GM13976 (cell line): ENCODE measurements at regions not wholly inside any gene's neighbourhood (a gene's known extent, or its start where the extent isn't known, plus 50 kb on each side); places are given as distances from the start of the nearest gene placed in this dataset.

ENCODE experiments used
- DNase-seq: peaks from one replicate; pipeline ENCODE4 v3.0.0; 2012; ENCODE audit warnings: low spot score
- CTCF ChIP-seq: IDR thresholded peaks from 2 replicates; pipeline ENCODE4 v1.5.1; 2012; ENCODE audit warnings: borderline replicate concordance, mild to moderate bottlenecking; ENCODE audit not compliant: insufficient read depth; ENCODE audit errors: extremely low read depth, missing control alignments, control extremely low read depth
- in situ Hi-C: fragments of 300-500 bp; cut with MboI; formaldehyde crosslinking; loops from one replicate; pipeline ENCODE4 v1.12.0; 2022; ENCODE audit warnings: low sequenced_read_pairs, mixed read lengths, inconsistent platforms; ENCODE audit not compliant: unreplicated experiment

GRCh38 chr14:89684139-89684538 is 267.1 kb upstream of the FOXN3 start:
- in situ Hi-C loops: no loop called here
- no peak for TF ChIP-seq CTCF
- no peak for DNase-seq

DNA sequence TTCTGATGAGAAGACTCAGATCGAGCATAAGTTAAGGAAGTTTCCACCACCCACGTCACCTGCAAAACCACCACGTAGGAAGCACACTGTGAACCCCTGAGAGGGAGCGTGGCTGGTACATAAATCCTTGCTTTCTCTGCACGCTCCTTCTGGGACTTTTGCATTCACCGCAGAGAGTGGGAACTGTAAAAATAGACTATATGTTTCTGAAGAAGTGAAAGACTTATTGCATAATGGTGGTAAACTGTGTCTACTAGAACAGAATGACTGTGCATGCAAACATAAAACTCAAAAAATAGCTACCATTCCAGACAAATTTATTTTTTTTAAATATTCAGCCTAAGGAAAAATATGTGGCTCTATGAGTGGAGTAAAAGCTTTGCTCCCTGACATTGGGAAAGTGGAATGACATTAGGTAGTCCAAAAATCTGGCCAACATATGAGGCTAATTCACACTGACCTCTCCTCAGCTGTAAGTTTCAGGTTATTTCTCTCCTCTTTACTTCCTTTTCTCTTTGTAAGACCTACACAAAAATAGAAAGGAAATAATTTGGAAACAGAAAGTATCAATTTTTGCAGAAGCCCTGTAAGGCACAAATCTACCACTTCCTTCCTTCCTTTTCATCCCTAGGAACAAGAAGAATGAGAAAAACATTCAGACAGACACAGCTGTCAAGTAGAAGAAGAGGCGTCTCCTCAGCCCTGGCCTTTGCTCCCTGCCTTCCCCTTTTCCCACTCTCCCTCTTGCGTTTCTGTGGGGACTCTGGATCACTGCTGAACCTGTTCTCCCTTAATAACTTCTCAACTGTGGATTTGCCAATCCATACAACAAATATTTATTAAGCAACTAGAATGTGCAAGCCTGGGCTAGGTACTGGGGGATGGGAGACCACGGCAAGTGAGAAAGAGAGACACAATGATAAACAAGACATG is 264.3 kb upstream of the FOXN3 start:
- in situ Hi-C loops: no loop called here
- DNase-seq: peak; percentile 42
- no peak for TF ChIP-seq CTCF

DNA sequence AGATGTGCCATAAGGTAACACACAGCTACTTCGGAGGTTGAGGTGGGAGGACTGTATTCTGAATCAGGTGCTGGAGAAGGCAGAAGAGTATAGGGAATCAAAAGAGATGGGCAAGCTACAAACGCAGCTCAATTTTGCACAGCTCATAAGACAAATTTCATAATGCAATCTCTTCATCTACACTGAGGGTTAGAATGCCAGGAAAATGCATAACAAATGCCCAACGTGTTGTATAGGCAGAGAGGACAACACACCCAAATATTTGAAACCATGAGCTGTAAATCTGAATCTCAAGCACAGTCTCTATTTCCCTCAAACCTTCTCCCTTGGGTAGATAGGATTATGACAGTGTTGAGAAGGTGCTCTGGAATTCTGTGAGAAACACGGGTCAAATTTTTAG is 263.1 kb upstream of the FOXN3 start:
- TF ChIP-seq CTCF: no peak
- in situ Hi-C loops: no loop called here

GRCh38 chr14:89678768-89679167 is 261.7 kb upstream of the FOXN3 start:
- in situ Hi-C loops: no loop called here
- TF ChIP-seq CTCF: no peak
- DNase-seq: no peak

More for the DNA sequence above, 263.1 kb upstream of the FOXN3 start:
- no peak for DNase-seq

GRCh38 chr14:89675590-89675989 is 258.6 kb upstream of the FOXN3 start:
- TF ChIP-seq CTCF: no peak
- in situ Hi-C loops: no loop called here
- DNase-seq: no peak

DNA sequence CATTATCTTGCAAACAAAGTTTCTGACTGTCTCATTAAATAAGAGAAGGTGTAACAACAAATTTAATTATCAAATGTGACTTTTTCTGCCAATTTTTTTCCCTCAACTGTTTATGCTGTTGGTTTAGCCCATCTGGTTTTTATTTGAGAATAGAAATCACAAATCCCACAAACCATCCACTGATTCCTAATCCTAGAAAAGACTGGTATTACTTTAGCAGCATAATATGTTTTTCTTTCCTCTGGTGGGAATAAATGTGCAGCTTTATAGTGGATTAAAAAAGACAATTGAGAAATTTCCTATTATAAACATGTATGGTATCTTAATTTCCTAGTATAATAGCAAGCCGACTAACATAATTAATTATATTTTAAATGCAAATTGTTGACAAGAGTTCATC is 257.9 kb upstream of the FOXN3 start:
- no peak for TF ChIP-seq CTCF
- in situ Hi-C loops: no loop called here
- DNase-seq: no peak
